ENCODE measurements at regions not wholly inside any gene's neighbourhood (a gene's known extent, or its start where the extent isn't known, plus 50 kb on each side); places are given as distances from the start of the nearest gene placed in this dataset.

GRCh38 chr4:8791609-8792008, 80.0 kb downstream of the HMX1 start:
- ChIA-PET CTCF (no interaction called here), POLR2A (no interaction called here)
- dilution Hi-C loops (cut with MboI; ENCODE audit: extremely low pct_ligation_motif_present, low sequenced_read_pairs): no loop called here
- Histone ChIP-seq H3K27ac (ENCODE audit: insufficient read depth, low read depth, low read length) (no peak overlapping the region), H3K4me3 (replicated peaks in 1 of 3; ENCODE audit: insufficient read depth in 1 of 3, low read depth in 1 of 3, low read length in 3 of 3) (no peak overlapping the region), H2AFZ (ENCODE audit: low read depth, low read length) (no peak overlapping the region), H3K9me1 (replicated peaks; ENCODE audit: control insufficient read depth, extremely low read depth, insufficient read depth, low read length) (no peaks in the 10 kb centered on the region), H4K20me1 (replicated peaks; ENCODE audit: control insufficient read depth, extremely low read depth, insufficient read depth, low read length) (no peaks in the 10 kb centered on the region), H3K4me2 (ENCODE audit: insufficient read depth, low read length) (no peak overlapping the region), H3K9ac (replicated peaks; ENCODE audit: extremely low read depth, insufficient read depth, low read length) (no peak overlapping the region), H3K9me3 (replicated peaks; ENCODE audit: control insufficient read depth, insufficient read depth, low read length) (no peaks in the 10 kb centered on the region), H3K36me3 (ENCODE audit: control insufficient read depth in 2 of 2, extremely low read depth in 1 of 2, insufficient read depth in 2 of 2, low read length in 2 of 2) (no peaks in the 10 kb centered on the region), H3K4me1 (ENCODE audit: control insufficient read depth, extremely low read depth, insufficient read depth, low read length) (no peaks in the 10 kb centered on the region), H3K27me3 (ENCODE audit: control insufficient read depth in 2 of 2, insufficient read depth in 2 of 2, low read length in 2 of 2) (no peaks in the 10 kb centered on the region), H3K79me2 (ENCODE audit: control insufficient read depth, insufficient read depth, low read length) (no peaks in the 10 kb centered on the region)
- no TSS peak for BruUV-seq (replicated peaks)
- TF ChIP-seq POLR2AphosphoS5 (IDR thresholded peaks at IDR 0.05; ENCODE audit: insufficient read depth, low read depth, low read length): no peak
- TF ChIP-seq, protein P1, sequence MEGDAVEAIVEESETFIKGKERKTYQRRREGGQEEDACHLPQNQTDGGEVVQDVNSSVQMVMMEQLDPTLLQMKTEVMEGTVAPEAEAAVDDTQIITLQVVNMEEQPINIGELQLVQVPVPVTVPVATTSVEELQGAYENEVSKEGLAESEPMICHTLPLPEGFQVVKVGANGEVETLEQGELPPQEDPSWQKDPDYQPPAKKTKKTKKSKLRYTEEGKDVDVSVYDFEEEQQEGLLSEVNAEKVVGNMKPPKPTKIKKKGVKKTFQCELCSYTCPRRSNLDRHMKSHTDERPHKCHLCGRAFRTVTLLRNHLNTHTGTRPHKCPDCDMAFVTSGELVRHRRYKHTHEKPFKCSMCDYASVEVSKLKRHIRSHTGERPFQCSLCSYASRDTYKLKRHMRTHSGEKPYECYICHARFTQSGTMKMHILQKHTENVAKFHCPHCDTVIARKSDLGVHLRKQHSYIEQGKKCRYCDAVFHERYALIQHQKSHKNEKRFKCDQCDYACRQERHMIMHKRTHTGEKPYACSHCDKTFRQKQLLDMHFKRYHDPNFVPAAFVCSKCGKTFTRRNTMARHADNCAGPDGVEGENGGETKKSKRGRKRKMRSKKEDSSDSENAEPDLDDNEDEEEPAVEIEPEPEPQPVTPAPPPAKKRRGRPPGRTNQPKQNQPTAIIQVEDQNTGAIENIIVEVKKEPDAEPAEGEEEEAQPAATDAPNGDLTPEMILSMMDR (IDR thresholded peaks at IDR 0.05; ENCODE audit: extremely low read depth in 1 of 2, insufficient read depth in 1 of 2, low read depth in 1 of 2, low read length in 2 of 2): no peak
- no peak for TF ChIP-seq MAX (IDR thresholded peaks at IDR 0.05; ENCODE audit: insufficient read depth, insufficient read length)
- no peak for TF ChIP-seq FOS (IDR thresholded peaks at IDR 0.05; ENCODE audit: borderline replicate concordance, insufficient read depth, low read length)
- no peak for TF ChIP-seq MYC (IDR thresholded peaks at IDR 0.05; ENCODE audit: low read depth, low read length)
- no peak for TF ChIP-seq GATA2 (IDR thresholded peaks at IDR 0.05; ENCODE audit: insufficient read depth, insufficient read length, low read depth, low read length)
- TF ChIP-seq JUN (IDR thresholded peaks at IDR 0.05; ENCODE audit: borderline replicate concordance, insufficient read depth, insufficient read length, low read depth): no peak
- no peak for TF ChIP-seq POLR2A (IDR thresholded peaks at IDR 0.05; ENCODE audit: low read depth, low read length)
- no peak for TF ChIP-seq EZH2 (IDR thresholded peaks at IDR 0.05; ENCODE audit: borderline replicate concordance, low read depth, low read length, severe bottlenecking)
- DNase-seq (ENCODE audit: low read depth, low spot score) (no peak), FAIRE-seq (no peak)
- intact Hi-C loops (cut with micrococcal nuclease): no loop called here
